Endodermal cell (in vitro differentiated cells): ENCODE measurements at regions not wholly inside any gene's neighbourhood (a gene's known extent, or its start where the extent isn't known, plus 50 kb on each side); places are given as distances from the start of the nearest gene placed in this dataset.

Source experiments
- DNase-seq: peaks from one replicate; pipeline ENCODE4 v3.0.0-alpha.2; 2017
- H3K27ac ChIP-seq: 2 replicates; pipeline ENCODE4 v1.5.1; 2013; ENCODE audit warnings: mild to moderate bottlenecking, low read depth, low read length, moderate library complexity
- H3K27me3 ChIP-seq: 2 replicates; pipeline ENCODE4 v1.6.1; 2013; ENCODE audit warnings: mild to moderate bottlenecking, low read length, moderate library complexity; ENCODE audit not compliant: insufficient read depth, control insufficient read depth, poor library complexity, severe bottlenecking
- H3K36me3 ChIP-seq: 2 replicates; pipeline ENCODE4 v1.7.0; 2013; ENCODE audit warnings: mild to moderate bottlenecking, low read length, moderate library complexity; ENCODE audit not compliant: control insufficient read depth, insufficient read depth
- H3K4me1 ChIP-seq: one replicate; pipeline ENCODE4 v1.7.0; 2013; ENCODE audit warnings: low read length; ENCODE audit not compliant: control insufficient read depth, insufficient read depth
- H3K4me3 ChIP-seq: 2 replicates; pipeline ENCODE4 v1.5.1; 2013; ENCODE audit warnings: mild to moderate bottlenecking, low read length, moderate library complexity
- H3K9ac ChIP-seq: 2 replicates; pipeline ENCODE4 v1.6.1; 2013; ENCODE audit warnings: mild to moderate bottlenecking, low read length, moderate library complexity; ENCODE audit not compliant: poor library complexity, severe bottlenecking; ENCODE audit errors: extremely low read depth
- H3K9me3 ChIP-seq: 2 replicates; pipeline ENCODE4 v1.6.1; 2013; ENCODE audit warnings: mild to moderate bottlenecking, low read length, moderate library complexity; ENCODE audit not compliant: control insufficient read depth
- H3K27ac Mint-ChIP-seq: 2 replicates; pipeline ENCODE4 v1.8.0; 2020; ENCODE audit warnings: mixed read lengths
- H3K27me3 Mint-ChIP-seq: 2 replicates; pipeline ENCODE4 v1.8.0; 2021; ENCODE audit warnings: mild to moderate bottlenecking, mixed read lengths; ENCODE audit not compliant: insufficient read depth
- H3K36me3 Mint-ChIP-seq: 2 replicates; pipeline ENCODE4 v1.8.0; 2020; ENCODE audit warnings: low read depth, mixed read lengths
- H3K4me1 Mint-ChIP-seq: 2 replicates; pipeline ENCODE4 v1.8.0; 2020; ENCODE audit warnings: mixed read lengths
- H3K4me3 Mint-ChIP-seq: 2 replicates; pipeline ENCODE4 v1.8.0; 2020; ENCODE audit warnings: mild to moderate bottlenecking, moderate library complexity, mixed read lengths
- H3K9me3 Mint-ChIP-seq: 2 replicates; pipeline ENCODE4 v1.8.0; 2020; ENCODE audit warnings: mild to moderate bottlenecking, mixed read lengths
- CTCF ChIP-seq: fragments of 200-600 bp; sonication (generic); conservative IDR thresholded peaks from 2 replicates; pipeline ENCODE4 v1.5.0; 2021; ENCODE audit warnings: antibody characterized with exemption, mild to moderate bottlenecking
- WGBS, 2 experiments: methylation state at CpG; one replicate each; pipeline versions ENCODE4 v1.1.5 to v1.1.7; 2013; ENCODE audit warnings: missing lambda C conversion rate in 2 of 2, mixed read lengths in 1 of 2; ENCODE audit not compliant: insufficient coverage in 1 of 2, insufficient read length in 1 of 2; 5-methylcytosine and 5-hydroxymethylcytosine counted together

- H3K27me3 ChIP-seq: no peaks in the 10 kb centered on the region
- DNase-seq: no peak
- Mint-ChIP-seq H3K36me3 (peaks cover 9% of the 10 kb centered on the region), H3K4me3 (no peak overlapping the region), H3K9me3 (peaks cover 16% of the 10 kb centered on the region), H3K27me3 (no peaks in the 10 kb centered on the region), H3K27ac (no peak overlapping the region), H3K4me1 (peaks cover 15% of the 10 kb centered on the region)
- H3K36me3 ChIP-seq: peaks cover 16% of the 10 kb centered on the region
- H3K9ac ChIP-seq: no peak overlapping the region
- H3K4me3 ChIP-seq: no peak overlapping the region
- no peak for TF ChIP-seq CTCF
- peaks cover 18% of the 10 kb centered on the region for H3K9me3 ChIP-seq
- no peak overlapping the region for H3K27ac ChIP-seq
- no peaks in the 10 kb centered on the region for H3K4me1 ChIP-seq
- 92 to 97% methylated on average over 6 to 13 of the region's 13 CpGs for WGBS, 2 experiments
Observed at GRCh38 chr6:144401736-144402733, 116.9 kb downstream of the UTRN start.

GRCh38 chr6:144402750-144403149 lies 117.6 kb downstream of the UTRN start:
- Histone ChIP-seq H3K27me3 (no peaks in the 10 kb centered on the region), H3K9me3 (peaks cover 11% of the 10 kb centered on the region), H3K27ac (no peak overlapping the region), H3K4me1 (no peaks in the 10 kb centered on the region), H3K36me3 (peaks cover 16% of the 10 kb centered on the region), H3K4me3 (no peak overlapping the region), H3K9ac (no peak overlapping the region)
- Mint-ChIP-seq H3K4me3 (no peak overlapping the region), H3K36me3 (peaks cover 7% of the 10 kb centered on the region), H3K27ac (no peak overlapping the region), H3K4me1 (peaks cover 16% of the 10 kb centered on the region), H3K27me3 (no peaks in the 10 kb centered on the region), H3K9me3 (peaks cover 12% of the 10 kb centered on the region)
- TF ChIP-seq CTCF: no peak
- WGBS, 2 experiments: 91 to 95% methylated on average over 8 of the region's 8 CpGs
- no peak for DNase-seq

GRCh38 chr6:144405163-144405562 lies 120.0 kb downstream of the UTRN start:
- H3K27ac Mint-ChIP-seq: no peak overlapping the region
- no peak overlapping the region for H3K27ac ChIP-seq
- 89 to 100% methylated on average over 4 to 5 of the region's 5 CpGs for WGBS, 2 experiments

More at GRCh38 chr6:144405163-144405562, 120.0 kb downstream of the UTRN start:
- Histone ChIP-seq H3K27me3 (no peaks in the 10 kb centered on the region), H3K9ac (no peak overlapping the region), H3K4me1 (no peaks in the 10 kb centered on the region), H3K4me3 (no peak overlapping the region), H3K9me3 (no peaks in the 10 kb centered on the region), H3K36me3 (peaks cover 7% of the 10 kb centered on the region)
- no peak for TF ChIP-seq CTCF
- Mint-ChIP-seq H3K27me3 (no peaks in the 10 kb centered on the region), H3K36me3 (peaks cover 6% of the 10 kb centered on the region), H3K4me3 (no peak overlapping the region), H3K4me1 (peaks cover 16% of the 10 kb centered on the region), H3K9me3 (no peaks in the 10 kb centered on the region)
- DNase-seq: no peak
